DMS114 treated with DMSO at 0.1 percent for 48 hours (cell line): ENCODE measurements at regions not wholly inside any gene's neighbourhood (a gene's known extent, or its start where the extent isn't known, plus 50 kb on each side); places are given as distances from the start of the nearest gene placed in this dataset.

ENCODE experiments used
- DNase-seq: peaks from one replicate; lab custom pipeline; 2025; ENCODE audit not compliant: unreplicated experiment; lab: John Stamatoyannopoulos, UW

DNA sequence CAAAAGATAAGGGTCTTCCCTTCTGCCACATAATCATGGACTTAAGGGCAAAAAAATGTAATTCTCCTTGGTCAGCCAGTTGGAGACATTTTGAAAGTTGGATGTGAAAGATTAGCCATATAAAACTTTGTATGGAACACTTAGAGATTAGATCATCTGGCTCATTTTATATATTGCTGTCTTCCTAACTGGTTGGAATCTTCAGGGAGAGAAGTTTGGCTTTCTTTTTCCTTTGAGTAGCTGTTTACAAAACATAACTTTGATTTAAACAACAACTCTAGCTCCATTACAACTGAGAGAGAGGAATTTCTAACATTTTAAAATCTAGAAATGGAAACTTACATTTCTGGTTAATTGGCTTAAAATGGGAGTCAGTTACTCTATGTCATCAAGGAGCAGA, 132.7 kb downstream of the RDH14 start:
- no peak for DNase-seq

DNA sequence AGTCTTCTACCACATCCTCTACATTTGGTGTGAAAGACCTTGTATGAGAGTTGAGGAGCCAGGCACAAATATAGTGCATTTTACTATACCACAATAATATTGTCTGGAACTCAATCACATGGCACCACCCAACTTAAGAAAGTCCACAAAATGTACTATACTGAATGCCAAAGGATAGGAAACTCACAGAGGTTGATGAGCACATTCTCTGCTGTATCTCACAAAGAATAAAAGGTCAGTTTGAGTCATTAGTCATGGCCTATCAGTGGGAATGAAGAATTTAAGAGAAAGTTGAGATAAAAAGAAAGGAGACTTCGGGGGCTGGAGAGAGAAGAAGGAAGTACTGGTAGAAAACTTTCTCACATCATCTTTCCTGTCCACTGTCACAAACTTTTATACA, 134.3 kb downstream of the RDH14 start:
- no peak for DNase-seq

DNA sequence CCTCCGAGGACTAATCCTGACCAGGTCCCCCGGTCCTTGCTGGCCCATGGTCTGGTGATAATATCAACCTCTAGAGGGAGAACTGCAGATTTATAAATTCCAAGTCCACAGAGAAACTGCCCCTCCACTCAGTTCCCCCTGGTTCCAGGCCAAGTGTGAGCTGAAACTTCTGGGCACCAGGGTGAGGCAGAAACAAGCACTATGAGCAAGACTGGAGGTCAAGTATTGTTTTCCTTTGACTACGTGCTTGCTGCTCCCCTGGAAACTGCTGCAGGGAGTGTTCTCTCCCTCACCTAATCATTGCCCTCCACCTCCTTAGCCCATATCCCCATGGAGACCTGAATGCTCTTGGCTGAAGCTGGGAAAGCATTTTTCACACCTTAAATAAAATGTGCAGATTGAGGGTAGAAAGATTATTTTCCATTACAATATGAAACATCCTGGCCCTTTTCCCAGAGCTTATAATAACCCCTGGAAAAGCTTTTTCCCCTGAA, 135.2 kb downstream of the RDH14 start:
- DNase-seq: no peak

DNA sequence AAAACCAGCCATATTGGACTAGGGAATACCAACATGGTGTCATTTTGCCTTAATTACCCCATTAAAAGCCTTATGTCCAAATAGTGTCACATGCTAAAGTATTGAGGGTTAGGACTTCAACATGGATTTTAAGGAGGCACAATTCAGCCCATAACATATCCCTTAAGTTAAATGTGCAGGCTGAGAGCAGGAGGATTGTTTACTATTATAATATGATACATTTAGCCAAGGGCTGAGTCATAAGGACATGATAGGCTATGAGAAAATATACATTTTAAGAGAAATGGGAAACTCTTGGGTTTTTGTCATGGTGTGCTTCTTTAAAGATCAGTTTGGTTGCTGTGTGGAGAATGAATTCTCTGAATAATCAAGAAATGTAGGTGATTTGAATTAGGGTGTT, 136.8 kb downstream of the RDH14 start:
- no peak for DNase-seq

DNA sequence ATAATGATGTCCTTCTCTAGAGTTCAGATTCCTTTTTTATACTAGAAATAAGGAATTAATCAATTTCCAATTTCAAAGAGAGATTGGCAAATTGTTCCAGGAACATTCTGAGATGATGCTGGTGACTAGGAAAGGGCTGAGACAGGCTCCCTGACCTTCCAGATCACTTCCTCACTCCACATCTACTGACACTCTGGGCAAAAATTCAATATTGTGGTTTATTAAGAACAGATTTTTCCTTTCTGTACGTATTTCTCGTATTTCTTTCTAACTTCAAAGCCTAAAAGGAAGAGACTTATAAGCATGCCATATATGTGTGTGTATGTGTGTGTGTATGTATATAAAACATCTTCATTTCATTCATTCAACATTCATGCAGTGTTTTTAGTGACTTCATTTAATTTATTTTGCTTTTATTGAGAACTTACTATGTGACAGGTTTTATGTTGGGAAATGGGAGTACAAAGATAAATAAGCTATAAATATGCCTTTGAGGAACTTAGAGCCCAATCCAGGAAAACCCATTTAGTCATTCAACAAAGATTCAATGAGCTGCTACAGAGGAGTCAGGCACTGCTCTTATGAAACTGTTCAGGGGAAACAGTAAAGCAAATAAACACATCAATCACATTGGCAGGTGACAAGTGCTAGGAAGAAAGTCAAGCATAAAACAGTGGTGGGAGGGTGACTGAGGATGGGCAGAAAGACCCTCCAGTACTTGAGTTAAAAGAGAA, 137.9 kb downstream of the RDH14 start:
- DNase-seq: no peak

DNA sequence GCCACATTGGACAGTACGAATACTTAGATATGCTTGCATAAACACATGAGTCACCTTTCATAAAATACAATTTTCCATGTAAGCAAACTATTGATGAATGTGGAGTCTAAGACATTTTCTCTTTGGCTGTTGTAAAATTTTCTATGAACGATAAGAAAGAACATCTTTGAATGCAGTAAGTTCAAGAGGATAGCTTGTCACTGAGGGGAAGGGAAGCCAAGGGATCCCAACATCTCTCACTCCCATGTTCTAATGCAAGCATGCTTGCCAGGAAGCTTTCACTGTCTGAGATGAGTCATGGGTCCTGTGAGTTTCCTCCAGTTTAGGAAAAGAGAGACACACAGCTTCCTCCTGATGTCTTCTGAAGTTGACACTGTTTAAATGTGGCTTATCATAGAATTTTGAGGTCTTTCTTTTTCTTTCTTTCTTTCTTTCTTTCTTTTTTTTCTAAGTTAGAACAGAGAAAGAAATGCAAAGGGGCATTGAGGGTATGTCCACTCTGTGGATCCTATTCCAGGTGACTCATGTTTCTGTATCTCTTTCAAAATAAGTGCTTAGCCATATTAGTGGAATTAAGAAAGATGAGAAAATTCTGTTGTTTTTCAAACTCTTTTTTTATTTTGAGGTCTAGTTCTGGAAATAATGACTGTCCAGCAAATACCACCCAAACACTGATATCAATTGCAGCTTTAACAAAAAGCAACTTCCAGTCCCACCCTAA, 146.6 kb downstream of the RDH14 start:
- no peak for DNase-seq

DNA sequence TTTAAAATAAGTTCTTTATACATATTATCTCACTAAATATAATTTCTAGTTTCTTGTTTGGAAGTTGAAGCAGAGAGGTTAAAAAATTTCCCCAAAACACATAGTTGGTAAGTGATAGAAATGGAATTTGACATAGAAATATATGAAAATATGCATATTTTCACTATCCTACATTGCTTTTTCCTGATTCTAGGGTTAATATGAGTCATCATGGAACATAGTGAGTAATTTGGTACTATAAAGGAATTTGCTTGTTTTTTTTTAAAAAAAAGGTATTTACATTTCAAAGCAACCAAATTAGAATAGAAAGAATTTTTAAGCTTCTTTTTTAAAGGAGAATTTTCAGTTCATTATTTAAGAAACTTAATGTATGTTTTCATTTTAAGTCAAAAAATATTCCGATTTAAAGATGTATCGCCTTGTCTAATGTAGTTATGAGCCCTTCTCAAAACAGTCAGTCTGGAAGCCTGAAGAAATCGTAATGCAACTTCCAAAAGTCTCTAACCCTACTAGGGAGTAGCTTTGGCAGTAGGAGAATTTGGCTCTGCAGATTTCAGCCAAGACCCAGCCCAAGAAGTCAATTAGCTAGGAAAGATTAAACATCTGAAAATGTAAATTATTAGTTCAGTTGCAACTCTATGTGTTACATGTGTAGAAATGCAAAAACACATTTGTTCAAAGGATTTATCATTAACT, 147.3 kb downstream of the RDH14 start:
- no peak for DNase-seq

DNA sequence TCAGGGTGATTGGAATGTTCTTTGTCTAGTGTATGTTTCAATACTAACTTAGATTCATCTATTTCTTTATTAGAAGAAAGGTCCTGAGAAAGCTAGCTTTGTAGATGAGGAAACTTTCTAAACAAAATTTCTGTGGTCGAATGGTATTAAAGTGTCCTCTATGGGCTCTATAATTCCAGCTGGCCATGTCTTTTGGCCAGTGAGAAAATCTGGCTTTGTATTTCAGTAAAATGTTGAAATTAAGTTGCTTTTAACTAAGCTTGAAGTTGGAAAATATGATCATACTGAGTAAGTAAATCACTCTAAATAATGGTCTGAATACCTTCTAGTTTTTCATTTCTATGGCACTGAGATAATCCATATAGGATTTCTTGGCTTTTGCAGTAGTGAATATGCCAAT, 148.8 kb downstream of the RDH14 start:
- no peak for DNase-seq

DNA sequence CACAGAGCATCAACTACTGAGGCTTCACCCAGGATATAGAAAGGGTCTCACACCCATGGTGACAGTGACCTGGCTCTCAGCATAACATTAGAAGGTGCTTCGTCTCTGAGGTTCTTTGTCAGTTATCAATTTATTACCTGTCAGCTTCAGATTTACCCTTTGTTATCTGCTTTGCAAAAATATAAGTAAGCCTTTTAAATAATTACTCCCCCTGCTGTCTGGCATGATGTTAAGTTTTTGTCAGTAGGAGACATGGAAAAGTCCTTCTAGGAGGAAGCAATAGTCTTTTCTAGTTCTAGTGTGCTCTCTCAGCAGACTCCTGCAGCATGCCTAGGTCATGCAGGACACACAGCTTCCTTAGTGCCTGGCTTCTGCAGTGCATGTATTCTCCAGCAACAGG, 149.9 kb downstream of the RDH14 start:
- no peak for DNase-seq

DNA sequence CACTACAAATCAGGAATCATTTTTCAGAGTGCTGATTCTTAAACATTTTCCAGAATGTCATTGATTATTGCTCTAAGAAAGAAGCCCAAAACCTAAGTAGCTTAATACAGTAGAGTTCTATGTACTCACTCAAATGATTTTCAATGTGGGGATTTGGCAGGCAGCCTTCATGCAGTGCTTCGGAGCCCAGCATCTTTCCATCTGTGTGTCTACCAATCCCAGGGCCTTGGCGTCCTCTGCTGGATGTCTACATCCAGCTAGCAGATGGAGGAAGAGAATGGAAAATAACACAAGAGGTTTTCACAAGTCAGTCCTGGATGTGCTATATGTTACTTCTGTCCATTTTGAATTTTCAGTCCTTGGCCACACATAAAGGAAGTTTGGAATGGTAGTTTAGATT, 151.8 kb downstream of the RDH14 start:
- DNase-seq: no peak

DNA sequence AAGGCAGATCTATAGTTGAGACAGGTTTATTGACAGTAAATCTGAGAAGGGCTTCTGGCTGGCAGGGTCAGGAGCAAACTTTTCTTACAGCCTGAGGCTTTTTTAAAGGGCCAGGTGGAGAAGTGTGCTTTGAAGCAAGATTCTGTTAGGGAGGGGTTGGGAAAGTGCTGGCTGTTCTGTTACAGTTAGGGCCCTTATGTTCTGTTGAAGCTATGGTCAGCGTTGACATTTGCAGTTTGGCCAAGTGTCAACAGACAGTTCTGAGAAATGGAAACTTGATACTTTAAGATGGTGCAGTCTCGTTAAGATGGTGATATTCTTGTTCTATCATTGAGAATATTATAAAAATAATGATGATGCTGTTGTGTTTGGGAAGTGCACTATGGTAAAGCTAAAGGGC, 154.2 kb downstream of the RDH14 start:
- no peak for DNase-seq

DNA sequence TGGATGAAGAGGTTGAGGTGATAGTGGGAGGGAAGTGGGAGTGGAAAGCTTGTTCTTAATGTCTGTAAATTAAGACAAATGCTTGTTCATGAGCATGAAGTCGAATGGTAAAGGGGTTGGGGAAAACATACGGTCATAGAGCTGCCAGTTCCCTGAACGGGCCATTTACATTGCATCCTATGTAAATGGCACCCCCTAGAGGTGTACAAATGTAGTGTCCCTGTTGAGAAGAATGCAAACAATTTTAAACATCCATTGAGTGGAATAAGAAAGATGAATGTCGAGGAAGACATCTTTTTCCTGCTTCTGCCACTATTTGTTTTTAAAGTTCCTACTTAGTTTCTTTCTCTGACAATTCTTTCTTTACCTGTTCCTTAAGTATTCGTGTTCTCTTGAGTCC, 155.7 kb downstream of the RDH14 start:
- no peak for DNase-seq

DNA sequence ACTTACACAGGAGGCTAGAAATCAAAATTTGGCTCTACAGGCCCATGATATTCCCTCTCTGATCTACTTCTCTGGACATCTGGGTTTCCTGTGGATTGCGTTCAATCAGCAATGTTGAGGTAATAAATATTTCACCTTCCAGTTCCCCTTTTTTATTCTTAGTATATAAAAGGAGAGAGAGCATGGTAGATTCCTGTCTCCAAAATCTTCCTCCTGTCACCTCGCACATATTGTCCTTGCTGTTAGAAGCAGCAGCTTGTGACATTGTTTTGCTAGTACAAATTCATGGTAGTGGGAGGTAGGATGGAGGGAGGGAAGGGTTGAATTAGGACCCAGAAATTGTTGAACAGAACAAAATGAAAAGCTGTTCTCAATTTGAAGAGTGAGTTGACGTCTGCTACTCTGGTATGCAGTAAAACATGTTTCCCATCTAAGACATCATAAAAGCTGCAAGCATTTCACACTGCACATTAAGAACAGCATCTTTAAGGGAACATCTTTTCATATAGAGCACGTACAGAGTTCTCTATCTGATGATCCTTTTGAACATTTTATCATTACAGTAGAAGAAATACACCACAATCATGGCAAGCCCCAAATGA, 156.4 kb downstream of the RDH14 start:
- no peak for DNase-seq

DNA sequence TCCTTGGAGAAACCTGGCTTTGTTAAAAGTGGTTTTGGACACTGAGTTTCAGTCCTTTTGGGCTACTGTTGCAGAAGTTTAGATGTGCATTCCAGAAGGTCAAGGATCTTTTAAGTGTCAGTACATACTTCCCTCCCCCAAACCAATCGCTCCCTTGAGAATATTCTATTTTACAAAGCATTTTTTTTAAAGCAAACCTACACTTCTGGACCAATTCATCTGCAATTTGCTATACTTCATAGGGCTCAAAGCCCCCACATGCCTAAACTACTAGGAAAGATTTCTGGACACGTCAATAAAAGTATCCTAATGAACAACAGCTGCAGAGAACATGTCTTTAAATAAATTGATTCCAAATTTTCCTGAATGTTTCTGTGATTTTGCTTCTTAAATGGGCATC, 157.6 kb downstream of the RDH14 start:
- DNase-seq: no peak

DNA sequence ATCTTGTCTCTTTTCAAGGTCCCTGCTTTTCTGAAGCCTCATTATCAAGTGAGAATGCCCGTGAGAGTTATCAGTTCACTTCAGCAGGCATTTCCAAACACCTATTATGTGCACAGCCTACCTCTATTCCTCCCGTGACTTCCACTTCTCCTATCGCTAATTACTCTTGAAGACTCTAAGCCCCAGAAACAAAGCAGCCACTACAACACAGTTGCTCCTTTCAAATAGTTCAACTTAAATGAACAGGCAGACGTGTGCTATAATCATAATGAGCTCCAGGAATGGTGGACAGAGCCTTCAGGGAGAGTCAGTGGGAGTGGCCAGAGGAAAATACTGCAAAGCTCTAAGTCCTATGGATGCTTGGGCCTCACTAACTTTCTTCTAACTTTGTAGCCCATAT, 159.0 kb downstream of the RDH14 start:
- DNase-seq: no peak

DNA sequence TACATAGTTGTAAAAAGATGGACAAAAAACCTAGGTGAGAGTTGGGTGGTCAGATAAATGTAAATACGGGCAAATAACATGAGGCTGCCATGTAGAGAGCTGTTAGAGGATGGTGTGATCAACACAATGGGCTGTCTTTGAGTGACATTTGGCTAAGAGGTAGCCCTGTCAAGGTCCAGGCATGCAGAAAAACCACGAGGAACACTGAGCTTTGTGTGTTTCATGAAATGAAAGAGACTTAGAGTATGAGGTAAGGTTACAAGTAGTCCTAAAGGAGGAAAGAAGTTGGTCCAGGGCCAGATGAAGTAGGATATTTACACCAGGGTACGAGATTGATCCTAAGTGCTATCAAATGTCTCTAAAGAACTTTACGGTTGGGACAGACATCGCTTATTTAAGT, 160.9 kb downstream of the RDH14 start:
- no peak for DNase-seq

DNA sequence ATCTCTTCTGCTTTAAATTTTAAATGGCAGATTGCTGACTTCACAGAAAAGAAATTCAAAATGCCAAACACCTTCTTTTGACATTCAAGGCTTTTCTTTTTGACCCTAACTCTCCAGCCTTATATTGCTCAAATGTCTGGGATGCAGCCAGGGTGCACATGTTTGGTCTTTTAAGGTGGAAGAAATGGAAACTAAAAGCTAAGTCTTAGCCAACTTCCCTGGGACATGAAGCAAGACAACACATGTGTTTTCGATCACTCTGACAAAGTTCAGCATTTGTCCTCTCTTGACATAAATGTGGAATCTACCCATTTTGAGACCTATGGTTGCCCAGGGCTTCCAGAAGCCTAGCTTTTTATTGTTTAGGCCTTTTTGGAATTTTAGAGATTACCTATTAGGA, 161.6 kb downstream of the RDH14 start:
- DNase-seq: no peak

DNA sequence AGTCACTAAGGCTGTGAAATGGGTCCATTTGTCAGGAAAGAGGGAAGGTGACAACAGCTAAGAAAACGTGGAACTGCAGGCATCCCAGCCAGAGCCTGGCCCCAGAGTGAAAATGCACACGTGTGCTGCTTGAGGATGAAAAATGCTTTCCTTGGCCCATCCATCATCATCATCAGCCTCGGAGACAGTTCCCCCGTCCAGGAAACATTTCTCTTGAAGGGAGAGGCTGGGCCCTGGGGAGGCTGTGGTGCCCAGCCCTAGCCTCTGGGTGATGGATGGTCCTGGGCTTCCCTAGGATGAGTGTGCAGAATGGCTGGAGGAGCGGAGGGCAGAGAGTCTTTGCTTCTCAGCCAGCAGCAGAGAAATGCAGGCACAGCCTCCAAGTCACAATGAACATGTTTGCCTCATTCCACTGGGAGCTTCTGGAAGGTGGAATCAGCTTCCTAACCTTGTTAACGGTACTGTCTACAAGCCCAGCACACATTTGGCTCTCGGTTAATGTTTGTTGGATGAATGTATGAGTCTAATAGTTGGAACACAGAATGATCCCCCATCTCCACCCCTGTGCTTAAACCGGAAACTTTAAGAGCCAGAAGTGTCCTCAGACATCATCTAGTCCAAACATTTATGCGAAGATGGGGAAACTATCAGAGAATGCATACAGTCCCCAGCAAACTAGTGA, 164.0 kb downstream of the RDH14 start:
- no peak for DNase-seq

DNA sequence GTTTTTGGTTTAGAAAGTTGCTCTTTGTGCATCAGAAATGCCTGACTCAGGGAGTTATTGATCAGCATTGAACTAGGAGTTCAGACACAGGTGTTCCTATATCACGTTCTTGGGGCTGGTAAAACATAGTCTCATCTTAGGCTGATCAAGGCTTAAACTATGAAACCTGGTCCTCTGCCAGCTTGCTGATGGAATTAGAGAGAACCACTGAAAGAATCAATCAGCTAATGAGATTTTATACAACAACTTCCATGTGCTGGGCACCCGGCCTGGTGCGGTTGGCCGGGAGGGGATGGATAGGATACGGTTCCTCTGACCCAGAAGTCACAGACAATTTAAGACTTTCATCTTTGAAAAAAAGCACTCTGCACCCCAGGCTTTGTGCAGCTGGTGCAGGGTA, 164.9 kb downstream of the RDH14 start:
- DNase-seq: no peak

DNA sequence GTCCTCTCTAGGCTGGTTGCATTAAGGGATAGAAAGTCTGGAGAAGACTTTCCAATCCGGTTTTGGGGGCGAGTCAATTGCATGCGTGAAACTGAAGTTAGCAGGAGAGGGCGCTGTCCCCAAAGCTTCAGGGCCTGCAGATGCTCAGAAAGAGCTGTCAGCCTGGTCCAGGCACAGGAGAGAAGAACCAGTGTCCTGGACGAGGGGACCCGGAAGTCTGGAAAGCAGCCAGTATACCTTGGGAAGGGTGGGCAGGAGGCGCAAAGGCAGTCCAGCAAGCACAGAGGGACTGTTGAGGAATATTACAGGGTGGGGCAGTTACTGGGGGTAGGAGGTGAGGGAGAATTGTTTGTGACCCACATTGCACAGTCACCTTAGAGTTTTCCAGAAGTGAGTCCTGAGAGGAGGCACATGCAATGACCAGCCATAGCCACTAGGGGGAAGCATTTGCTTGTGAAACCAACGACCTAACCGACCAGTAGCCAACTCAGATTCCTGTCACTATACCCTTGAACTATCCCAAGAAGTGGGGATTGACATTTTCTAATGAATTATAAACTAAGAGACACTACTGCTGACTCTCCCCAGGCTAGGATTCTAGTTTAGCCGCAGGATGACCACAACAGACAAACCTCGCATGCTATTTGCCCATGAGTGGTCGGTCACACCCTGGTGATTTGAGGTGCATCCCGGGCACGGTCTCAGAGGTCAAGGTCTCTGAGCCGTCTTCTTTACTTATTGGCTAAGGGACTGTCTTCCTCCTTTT, 172.8 kb downstream of the RDH14 start:
- peak; percentile 70 for DNase-seq
